ENCODE measurements at regions not wholly inside any gene's neighbourhood (a gene's known extent, or its start where the extent isn't known, plus 50 kb on each side); places are given as distances from the start of the nearest gene placed in this dataset.

DNA sequence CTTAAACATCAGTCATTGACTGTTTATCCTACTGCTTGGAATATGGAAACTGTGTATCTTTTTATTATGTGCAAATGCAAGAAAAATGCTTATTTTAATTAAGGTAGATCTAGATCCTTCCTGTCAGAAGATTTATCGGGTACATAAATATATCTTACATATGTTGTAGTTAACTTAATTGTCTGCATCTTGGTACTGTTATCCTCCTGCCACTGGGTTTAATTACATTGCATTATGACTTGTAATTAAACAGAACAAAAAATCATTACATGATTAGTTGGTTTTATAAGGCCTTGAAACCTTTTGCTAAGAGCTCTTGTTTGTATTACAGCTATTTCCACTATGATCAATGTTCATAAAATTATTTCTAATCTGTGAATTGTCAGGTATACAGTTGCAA, 211.2 kb downstream of the PTGER3 start:
- Histone ChIP-seq H3K9me3 (no peaks in the 10 kb centered on the region), H3K4me1 (no peaks in the 10 kb centered on the region), H3K27ac (no peak overlapping the region), H3K27me3 (no peaks in the 10 kb centered on the region), H3K36me3 (no peaks in the 10 kb centered on the region), H3K4me3 (no peak overlapping the region)
- 77% methylated on average over 1 of the region's 1 CpG for WGBS (ENCODE audit: insufficient coverage, low coverage, low lambda C conversion rate, missing lambda C conversion rate)
- intact Hi-C loops (cut with DNase I): no loop called here
- TF ChIP-seq, protein P1, sequence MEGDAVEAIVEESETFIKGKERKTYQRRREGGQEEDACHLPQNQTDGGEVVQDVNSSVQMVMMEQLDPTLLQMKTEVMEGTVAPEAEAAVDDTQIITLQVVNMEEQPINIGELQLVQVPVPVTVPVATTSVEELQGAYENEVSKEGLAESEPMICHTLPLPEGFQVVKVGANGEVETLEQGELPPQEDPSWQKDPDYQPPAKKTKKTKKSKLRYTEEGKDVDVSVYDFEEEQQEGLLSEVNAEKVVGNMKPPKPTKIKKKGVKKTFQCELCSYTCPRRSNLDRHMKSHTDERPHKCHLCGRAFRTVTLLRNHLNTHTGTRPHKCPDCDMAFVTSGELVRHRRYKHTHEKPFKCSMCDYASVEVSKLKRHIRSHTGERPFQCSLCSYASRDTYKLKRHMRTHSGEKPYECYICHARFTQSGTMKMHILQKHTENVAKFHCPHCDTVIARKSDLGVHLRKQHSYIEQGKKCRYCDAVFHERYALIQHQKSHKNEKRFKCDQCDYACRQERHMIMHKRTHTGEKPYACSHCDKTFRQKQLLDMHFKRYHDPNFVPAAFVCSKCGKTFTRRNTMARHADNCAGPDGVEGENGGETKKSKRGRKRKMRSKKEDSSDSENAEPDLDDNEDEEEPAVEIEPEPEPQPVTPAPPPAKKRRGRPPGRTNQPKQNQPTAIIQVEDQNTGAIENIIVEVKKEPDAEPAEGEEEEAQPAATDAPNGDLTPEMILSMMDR (IDR thresholded peaks at IDR 0.05): no peak
- no peak for TF ChIP-seq POLR2A (IDR thresholded peaks at IDR 0.05)
- ATAC-seq (no peak), DNase-seq (no peak)

DNA sequence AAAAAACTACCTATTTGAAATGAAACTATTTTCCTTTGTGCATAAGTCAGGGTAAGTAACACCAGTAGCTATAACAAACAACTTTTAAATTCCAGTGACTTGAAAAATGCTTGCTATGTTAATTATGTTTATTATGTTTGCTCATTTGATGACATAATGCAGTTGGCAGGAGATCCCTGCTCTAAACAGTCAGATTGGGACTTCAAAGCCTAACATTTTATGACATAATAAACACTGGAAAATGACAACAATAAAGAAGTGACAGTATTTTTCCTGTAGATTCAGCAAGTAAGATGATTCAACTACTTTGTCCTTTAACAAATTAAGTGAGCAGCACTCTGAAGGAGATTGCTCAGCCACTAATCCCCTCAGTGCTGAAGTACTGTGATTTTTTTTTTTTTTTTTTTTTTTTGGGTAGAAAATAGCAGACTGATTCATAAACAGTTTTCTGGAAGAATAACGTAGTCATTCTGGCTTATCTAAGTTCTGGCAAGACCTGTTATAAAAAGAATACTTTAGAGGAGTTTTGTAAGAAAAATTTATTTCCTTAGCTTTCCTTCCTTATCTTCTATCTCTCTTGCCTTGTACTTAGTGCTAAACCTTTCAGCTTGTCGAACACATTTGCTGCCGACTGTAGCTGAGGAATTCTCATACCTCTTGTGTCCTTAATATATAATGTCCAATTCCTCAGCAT, 207.2 kb downstream of the PTGER3 start:
- no peak for TF ChIP-seq POLR2A (IDR thresholded peaks at IDR 0.05)
- TF ChIP-seq, protein P1 (IDR thresholded peaks at IDR 0.05): no peak
- Histone ChIP-seq H3K4me3 (no peak overlapping the region), H3K9me3 (no peaks in the 10 kb centered on the region), H3K27me3 (no peaks in the 10 kb centered on the region), H3K4me1 (no peaks in the 10 kb centered on the region), H3K27ac (no peak overlapping the region), H3K36me3 (no peaks in the 10 kb centered on the region)
- intact Hi-C loops (cut with DNase I): no loop called here
- DNase-seq: no peak
- ATAC-seq: no peak
- WGBS (ENCODE audit: insufficient coverage, low coverage, low lambda C conversion rate, missing lambda C conversion rate): 36% methylated on average over 3 of the region's 3 CpGs

GRCh38 chr1:70842562-70842961, 205.1 kb downstream of the PTGER3 start:
- 22% methylated on average over 1 of the region's 1 CpG for WGBS (ENCODE audit: insufficient coverage, low coverage, low lambda C conversion rate, missing lambda C conversion rate)
- H3K36me3 ChIP-seq: no peaks in the 10 kb centered on the region
- no peak for DNase-seq
- intact Hi-C loops (cut with DNase I): no loop called here
- H3K9me3 ChIP-seq: no peaks in the 10 kb centered on the region
- no peaks in the 10 kb centered on the region for H3K27me3 ChIP-seq
- no peaks in the 10 kb centered on the region for H3K4me1 ChIP-seq
- ATAC-seq: no peak
- no peak overlapping the region for H3K4me3 ChIP-seq
- H3K27ac ChIP-seq: no peak overlapping the region
- TF ChIP-seq, protein P1 (IDR thresholded peaks at IDR 0.05): no peak
- no peak for TF ChIP-seq POLR2A (IDR thresholded peaks at IDR 0.05)

DNA sequence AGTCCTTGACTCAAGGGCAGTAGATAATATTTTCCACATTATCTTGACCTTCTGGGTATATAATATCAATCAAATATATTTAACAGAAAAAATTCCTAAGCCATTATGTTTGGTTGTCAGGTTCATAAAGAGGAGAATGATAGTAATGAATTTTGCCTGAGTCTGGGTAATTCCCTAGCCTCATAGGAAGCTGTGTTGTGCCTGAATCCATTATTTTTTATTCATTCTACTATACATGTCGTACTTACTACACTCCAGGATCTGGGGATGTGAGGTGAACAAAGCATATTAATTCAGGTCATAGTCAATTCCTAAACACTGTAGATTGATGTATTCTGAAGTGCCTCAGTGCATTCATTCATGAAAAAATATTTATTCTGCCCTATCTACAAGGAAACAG, 204.2 kb downstream of the PTGER3 start:
- no peak for DNase-seq
- WGBS (ENCODE audit: insufficient coverage, low coverage, low lambda C conversion rate, missing lambda C conversion rate): 55% methylated on average over 1 of the region's 1 CpG
- Histone ChIP-seq H3K36me3 (no peaks in the 10 kb centered on the region), H3K27me3 (no peaks in the 10 kb centered on the region), H3K27ac (no peak overlapping the region), H3K4me3 (no peak overlapping the region), H3K9me3 (no peaks in the 10 kb centered on the region), H3K4me1 (no peaks in the 10 kb centered on the region)
- intact Hi-C loops (cut with DNase I): no loop called here
- TF ChIP-seq POLR2A (IDR thresholded peaks at IDR 0.05): no peak
- TF ChIP-seq, protein P1 (IDR thresholded peaks at IDR 0.05): no peak
- ATAC-seq: no peak

- Histone ChIP-seq H3K27me3 (no peaks in the 10 kb centered on the region), H3K27ac (no peak overlapping the region), H3K9me3 (no peaks in the 10 kb centered on the region), H3K36me3 (no peaks in the 10 kb centered on the region), H3K4me1 (no peaks in the 10 kb centered on the region), H3K4me3 (no peak overlapping the region)
- TF ChIP-seq POLR2A (IDR thresholded peaks at IDR 0.05): no peak
- TF ChIP-seq, protein P1 (IDR thresholded peaks at IDR 0.05): no peak
- DNase-seq: no peak
- intact Hi-C loops (cut with DNase I): no loop called here
- no peak for ATAC-seq
Measured at GRCh38 chr1:70847013-70847412, 200.6 kb downstream of the PTGER3 start.
